NCI-H82 treated with DMSO at 0.1 percent for 48 hours (cell line): ENCODE measurements at regions not wholly inside any gene's neighbourhood (a gene's known extent, or its start where the extent isn't known, plus 50 kb on each side); places are given as distances from the start of the nearest gene placed in this dataset.

Source experiments
- DNase-seq: peaks from one replicate; lab custom pipeline; 2025; ENCODE audit not compliant: unreplicated experiment; lab: John Stamatoyannopoulos, UW

DNA sequence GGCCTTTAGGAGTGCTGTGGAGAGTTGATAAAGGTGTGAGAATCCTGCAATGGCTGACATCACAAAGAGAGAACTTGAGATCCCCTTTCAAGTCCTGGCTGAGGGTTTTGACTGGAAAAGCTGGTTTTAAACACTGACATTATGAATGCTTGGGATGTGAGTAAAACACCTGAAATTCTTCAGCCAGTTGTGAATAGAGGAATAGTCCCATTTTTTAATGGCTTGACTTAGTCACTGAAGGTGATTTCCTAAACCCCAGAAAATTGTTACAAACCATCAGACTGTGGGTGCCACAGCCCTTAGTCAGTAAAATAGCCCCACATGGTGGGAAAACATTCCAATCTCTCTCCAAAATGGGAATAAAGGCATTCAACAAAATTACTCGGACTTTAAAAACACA lies 107.7 kb upstream of the LMO4 start:
- no peak for DNase-seq

- no peak for DNase-seq
Observed at GRCh38 chr1:87224201-87224600, 104.5 kb upstream of the LMO4 start.

DNA sequence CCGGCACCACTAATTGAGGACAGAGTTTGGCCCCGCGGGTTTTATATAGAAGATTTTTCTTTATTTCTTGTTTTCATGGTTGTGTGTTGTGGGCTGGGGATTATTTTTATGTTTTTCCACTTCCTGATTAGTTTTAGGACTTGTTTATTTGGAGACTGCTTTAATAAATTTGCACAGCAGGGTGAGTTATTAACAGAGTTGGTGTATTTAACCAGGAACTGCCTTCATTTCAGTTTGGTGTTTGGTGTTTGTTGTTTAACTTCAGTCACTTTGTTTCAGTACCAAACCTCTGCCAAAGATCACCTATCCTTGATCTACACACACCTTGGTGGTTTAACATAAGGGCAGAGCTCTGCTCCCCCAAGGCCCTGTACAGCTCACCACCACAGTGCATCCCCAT lies 103.5 kb upstream of the LMO4 start:
- no peak for DNase-seq

GRCh38 chr1:87226341-87226760 lies 102.3 kb upstream of the LMO4 start:
- DNase-seq = no peak

- no peak for DNase-seq
Observed at GRCh38 chr1:87227651-87228050, 101.0 kb upstream of the LMO4 start.

GRCh38 chr1:87230501-87230900 lies 98.2 kb upstream of the LMO4 start:
- DNase-seq = no peak

DNA sequence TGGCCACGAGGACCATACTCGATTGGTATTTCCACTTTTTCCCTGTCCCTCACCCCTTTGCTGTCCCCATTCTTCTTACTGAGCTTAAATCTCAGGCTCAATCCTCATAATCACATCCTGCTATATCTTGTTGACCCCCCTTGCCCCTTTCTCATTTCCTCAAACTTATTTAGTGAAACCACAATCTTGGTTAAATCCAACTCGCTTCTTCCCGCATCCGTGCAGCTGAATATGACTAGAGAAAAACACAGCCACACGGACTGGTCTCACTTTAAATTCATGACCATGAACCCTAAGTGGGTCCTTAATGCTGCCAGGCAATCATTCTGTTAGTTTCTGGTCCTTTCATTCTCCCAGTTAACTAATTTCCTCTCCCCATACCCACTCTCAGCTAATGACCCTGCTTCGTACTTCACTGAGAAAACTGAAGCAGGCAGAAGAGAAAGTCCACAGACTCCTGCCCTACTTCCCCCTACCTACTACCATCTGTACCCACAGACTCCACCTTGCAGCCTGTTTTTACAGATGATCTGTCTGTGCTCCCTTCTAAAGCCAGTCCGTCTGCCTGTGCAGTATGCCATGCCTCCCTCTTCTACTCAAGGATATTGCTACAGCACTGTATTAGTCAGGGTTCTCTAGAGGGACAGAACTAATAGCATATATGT lies 96.8 kb upstream of the LMO4 start:
- DNase-seq = no peak

- DNase-seq = no peak
Observed at GRCh38 chr1:87236585-87236984, 92.1 kb upstream of the LMO4 start.

- no peak for DNase-seq
Observed at GRCh38 chr1:87239997-87240605, 88.6 kb upstream of the LMO4 start.

DNA sequence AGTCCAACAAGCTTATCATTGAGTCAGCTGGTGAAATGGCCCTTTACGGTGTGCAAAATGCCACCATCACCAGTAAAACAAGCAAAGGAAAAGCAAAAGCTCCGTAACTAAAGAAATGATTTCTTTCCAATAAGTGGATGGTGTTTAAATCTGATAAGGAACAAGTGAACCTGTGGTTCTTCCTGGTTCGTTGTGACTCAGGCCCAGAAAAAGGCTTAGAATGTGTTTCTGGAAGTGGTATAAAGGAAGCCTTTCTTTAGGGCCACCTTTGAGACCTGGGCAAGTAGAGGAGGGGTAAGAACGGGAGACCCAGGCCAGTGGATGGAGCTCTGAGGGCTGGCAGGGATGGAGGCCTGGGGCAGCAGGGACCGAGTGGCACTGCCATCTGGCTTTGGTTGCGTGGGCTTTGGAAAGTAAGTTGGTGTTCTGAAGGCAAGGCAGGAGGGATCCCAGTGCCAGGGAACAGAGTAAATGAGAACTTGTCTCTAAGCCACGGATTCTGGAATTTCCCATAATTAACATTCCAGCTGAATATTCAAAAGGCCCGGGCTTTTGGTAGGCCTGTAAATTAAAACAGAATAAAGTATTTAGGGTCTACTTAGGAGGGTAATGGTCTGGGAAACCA lies 87.9 kb upstream of the LMO4 start:
- DNase-seq = no peak

DNA sequence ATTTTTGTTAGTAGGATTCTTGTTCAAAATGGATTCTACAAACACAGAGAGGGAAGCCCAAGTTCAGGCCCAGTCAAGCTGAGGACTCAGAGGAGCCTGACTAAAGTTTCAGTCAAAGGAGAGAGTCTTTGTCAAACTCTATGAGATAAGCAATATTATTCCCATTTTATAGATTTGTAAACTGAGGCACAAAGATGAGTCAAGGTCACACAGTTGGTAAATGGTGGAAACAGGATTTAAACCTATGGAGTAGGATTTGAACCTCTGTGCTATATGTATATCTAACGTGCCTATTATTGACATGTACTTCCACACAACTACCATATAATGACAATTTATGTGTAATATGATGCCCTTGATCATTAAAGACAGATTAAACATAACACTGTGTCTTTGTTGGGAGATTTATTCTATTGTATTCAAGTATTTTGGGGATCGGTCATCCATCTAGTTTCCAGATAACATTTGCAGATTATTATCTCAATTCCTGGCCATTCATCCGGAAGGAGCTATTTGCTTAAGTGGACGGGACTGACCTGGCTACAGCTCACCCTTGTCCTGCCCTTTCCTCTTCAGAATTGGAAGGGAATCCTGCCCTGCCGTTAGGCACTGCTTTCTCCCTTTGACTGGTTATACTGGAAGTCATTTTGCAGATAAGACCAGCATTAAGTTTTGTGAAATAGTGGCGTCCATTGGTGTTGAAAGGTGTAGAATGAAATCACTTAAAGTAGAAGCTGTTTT lies 86.1 kb upstream of the LMO4 start:
- no peak for DNase-seq

GRCh38 chr1:87243573-87243972 lies 85.1 kb upstream of the LMO4 start:
- DNase-seq = no peak

DNA sequence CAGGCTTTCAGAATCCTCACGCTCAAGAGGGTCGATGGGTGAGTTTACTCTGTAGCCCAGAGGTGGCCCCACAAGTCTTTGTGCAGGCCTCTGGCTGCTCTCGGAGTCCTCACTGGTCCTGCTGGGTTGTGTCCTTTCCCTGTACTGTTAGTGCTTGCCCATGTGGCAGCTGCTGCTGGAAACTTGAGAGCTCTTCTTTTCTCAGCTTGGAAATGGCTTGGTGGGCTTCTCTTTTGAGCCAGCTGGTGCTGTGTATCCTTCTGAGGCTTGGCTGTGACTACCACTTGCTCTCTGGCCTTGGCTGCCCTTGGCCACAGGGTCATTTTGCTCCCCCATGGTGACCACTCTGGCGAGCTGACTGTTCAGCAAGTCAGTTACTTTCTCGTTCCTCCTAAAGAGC lies 82.2 kb upstream of the LMO4 start:
- DNase-seq = no peak

DNA sequence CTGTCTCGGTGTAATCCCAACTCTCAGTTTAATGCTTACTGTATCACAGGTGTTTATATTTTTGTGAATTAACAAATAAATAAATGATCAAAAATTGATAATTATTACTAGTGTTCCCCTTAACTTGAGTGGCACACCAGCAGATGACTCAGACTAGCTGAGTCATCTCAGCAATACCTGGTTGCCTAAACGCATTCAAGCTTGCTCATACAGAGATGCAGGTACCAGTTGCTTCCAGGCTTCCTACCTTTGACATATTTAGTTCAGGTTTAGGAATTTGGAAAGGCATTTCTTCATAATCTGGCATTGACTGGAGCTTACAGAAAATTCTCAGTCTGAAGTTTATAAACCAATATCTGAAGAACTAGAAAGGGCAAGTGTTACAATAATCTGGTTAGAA lies 78.9 kb upstream of the LMO4 start:
- DNase-seq = no peak

DNA sequence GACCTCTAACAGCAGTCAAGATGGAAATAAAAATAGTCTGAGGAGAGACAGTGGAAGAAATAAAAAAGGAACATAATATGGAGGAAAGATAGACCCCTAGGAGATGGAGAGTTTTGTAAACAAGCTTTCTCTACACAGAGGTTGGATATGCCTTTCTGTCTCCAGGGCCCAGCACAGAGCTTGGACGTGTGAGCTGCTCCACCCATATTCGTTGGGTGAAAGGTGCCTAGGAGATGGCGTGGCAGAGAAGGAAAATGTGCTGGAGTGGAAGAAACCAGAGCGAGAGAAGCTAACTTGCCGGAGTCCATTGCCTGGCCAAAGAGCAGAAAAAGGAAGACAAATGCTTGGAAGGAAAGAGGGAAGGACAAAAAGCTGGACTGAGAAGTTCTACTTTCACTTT lies 78.3 kb upstream of the LMO4 start:
- DNase-seq = no peak

DNA sequence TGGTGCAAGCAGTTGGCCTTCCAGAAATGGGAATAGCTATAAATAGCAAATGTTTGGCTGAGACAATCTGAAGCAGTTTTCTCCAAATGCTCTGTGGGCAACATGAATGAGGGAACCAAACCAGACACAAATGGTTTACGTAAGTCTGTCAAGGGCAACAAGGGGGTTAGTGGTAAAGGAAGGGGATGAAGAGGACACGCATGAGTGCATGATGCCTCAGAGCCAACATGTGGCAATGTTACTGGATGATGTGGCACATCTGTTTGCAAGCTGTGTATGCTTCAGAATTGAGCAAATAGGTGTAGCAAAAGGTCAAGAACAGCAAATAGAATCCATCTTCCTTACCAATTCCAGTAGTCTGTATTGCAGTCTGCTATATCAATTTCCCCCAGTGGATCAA lies 76.3 kb upstream of the LMO4 start:
- no peak for DNase-seq

DNA sequence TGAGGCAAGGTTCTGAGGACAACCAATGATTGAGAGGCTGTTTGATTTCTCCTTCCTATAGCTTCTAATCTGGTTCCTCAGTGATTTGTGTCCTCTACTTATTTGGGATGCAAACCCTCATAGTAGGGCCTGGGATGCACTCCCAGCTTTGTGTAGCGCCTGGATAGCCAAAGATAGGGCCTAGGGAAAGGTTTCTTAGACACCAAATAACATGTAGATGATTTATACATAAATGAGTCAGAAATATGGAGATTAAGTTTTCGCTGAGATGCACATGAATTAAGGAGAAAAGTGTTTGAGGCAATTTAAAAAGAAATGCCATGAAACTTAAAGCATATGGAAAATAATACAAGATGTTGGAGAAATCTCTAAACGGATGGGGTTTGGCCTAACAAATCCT lies 66.0 kb upstream of the LMO4 start:
- DNase-seq = no peak

- DNase-seq = no peak
Observed at GRCh38 chr1:87263281-87263680, 65.4 kb upstream of the LMO4 start.

- DNase-seq = peak; percentile 61
Observed at GRCh38 chr1:87263785-87264184, 64.9 kb upstream of the LMO4 start.

GRCh38 chr1:87264976-87265375 lies 63.7 kb upstream of the LMO4 start:
- DNase-seq = peak; percentile 32

DNA sequence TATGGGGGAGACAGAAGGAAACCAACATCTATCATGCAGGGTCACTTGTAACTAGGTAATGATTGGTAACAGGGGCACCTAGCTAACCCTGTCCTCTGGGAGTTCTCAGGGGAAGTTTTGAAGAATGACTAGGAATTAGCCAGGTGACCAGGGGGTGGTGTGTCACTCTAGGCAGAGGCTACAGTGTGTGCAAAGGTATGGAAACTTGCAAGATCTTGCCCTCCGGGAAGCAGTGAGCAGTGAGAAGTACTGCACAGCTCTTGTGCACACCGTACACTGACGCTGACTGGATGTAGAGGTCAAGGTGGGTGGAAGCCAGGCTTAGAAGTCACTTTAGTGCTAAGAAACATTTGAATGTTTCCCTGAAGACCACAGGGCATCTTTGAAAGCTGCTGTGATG lies 62.9 kb upstream of the LMO4 start:
- DNase-seq = no peak

- DNase-seq = no peak
Observed at GRCh38 chr1:87268111-87268510, 60.6 kb upstream of the LMO4 start.
